ENCODE measurements at regions not wholly inside any gene's neighbourhood (a gene's known extent, or its start where the extent isn't known, plus 50 kb on each side); places are given as distances from the start of the nearest gene placed in this dataset.

DNA sequence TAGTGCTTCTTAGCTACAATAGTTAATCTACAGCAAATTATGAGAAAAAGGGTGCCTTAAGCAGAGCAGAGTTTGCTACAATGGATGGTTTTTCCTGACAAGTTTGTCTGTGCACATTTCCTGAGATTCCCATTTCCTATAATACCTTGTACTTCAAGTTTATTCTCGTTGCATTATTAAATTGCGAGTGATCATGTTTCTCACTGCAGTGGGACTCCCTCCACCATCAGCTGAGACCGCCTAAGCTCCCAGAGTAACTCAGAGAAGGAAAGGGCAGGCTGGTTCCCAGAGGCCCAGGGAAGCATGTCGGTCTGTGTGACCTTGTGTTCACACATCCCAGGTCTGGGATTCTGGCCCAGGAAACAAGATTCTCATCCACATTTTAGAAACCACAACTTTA is 162.1 kb downstream of the ARL4C start:
- intact Hi-C loops (cut with micrococcal nuclease) (no loop called here), dilution Hi-C loops (cut with MboI; ENCODE audit: extremely low pct_ligation_motif_present, low sequenced_read_pairs) (no loop called here)
- no peak overlapping the region for H3K4me2 ChIP-seq (ENCODE audit: insufficient read depth, low read length)
- TF ChIP-seq EZH2 (IDR thresholded peaks at IDR 0.05; ENCODE audit: borderline replicate concordance, low read depth, low read length, severe bottlenecking) (no peak), POLR2A (IDR thresholded peaks at IDR 0.05; ENCODE audit: low read depth, low read length) (no peak), GATA2 (IDR thresholded peaks at IDR 0.05; ENCODE audit: insufficient read depth, insufficient read length, low read depth, low read length) (no peak), JUN (IDR thresholded peaks at IDR 0.05; ENCODE audit: borderline replicate concordance, insufficient read depth, insufficient read length, low read depth) (no peak), FOS (IDR thresholded peaks at IDR 0.05; ENCODE audit: borderline replicate concordance, insufficient read depth, low read length) (no peak), MYC (IDR thresholded peaks at IDR 0.05; ENCODE audit: low read depth, low read length) (no peak), POLR2AphosphoS5 (IDR thresholded peaks at IDR 0.05; ENCODE audit: insufficient read depth, low read depth, low read length) (no peak)
- TF ChIP-seq, protein P1, sequence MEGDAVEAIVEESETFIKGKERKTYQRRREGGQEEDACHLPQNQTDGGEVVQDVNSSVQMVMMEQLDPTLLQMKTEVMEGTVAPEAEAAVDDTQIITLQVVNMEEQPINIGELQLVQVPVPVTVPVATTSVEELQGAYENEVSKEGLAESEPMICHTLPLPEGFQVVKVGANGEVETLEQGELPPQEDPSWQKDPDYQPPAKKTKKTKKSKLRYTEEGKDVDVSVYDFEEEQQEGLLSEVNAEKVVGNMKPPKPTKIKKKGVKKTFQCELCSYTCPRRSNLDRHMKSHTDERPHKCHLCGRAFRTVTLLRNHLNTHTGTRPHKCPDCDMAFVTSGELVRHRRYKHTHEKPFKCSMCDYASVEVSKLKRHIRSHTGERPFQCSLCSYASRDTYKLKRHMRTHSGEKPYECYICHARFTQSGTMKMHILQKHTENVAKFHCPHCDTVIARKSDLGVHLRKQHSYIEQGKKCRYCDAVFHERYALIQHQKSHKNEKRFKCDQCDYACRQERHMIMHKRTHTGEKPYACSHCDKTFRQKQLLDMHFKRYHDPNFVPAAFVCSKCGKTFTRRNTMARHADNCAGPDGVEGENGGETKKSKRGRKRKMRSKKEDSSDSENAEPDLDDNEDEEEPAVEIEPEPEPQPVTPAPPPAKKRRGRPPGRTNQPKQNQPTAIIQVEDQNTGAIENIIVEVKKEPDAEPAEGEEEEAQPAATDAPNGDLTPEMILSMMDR (IDR thresholded peaks at IDR 0.05; ENCODE audit: extremely low read depth in 1 of 2, insufficient read depth in 1 of 2, low read depth in 1 of 2, low read length in 2 of 2), result no peak
- no peaks in the 10 kb centered on the region for H3K9me1 ChIP-seq (replicated peaks; ENCODE audit: control insufficient read depth, extremely low read depth, insufficient read depth, low read length)
- H3K79me2 ChIP-seq (ENCODE audit: control insufficient read depth, insufficient read depth, low read length), result no peaks in the 10 kb centered on the region
- H3K4me1 ChIP-seq (ENCODE audit: control insufficient read depth, extremely low read depth, insufficient read depth, low read length), result no peaks in the 10 kb centered on the region
- no peak overlapping the region for H3K9ac ChIP-seq (replicated peaks; ENCODE audit: extremely low read depth, insufficient read depth, low read length)
- FAIRE-seq (no peak), DNase-seq (ENCODE audit: low read depth, low spot score) (no peak)
- H2AFZ ChIP-seq (ENCODE audit: low read depth, low read length), result no peak overlapping the region
- H3K36me3 ChIP-seq (ENCODE audit: control insufficient read depth in 2 of 2, extremely low read depth in 1 of 2, insufficient read depth in 2 of 2, low read length in 2 of 2), result no peaks in the 10 kb centered on the region
- H3K4me3 ChIP-seq (replicated peaks in 1 of 3; ENCODE audit: insufficient read depth in 1 of 3, low read depth in 1 of 3, low read length in 3 of 3), result no peak overlapping the region
- POLR2A ChIA-PET, result no interaction called here
- H3K27me3 ChIP-seq (ENCODE audit: control insufficient read depth in 2 of 2, insufficient read depth in 2 of 2, low read length in 2 of 2), result no peaks in the 10 kb centered on the region
- H3K27ac ChIP-seq (ENCODE audit: insufficient read depth, low read depth, low read length), result no peak overlapping the region
- H3K9me3 ChIP-seq (replicated peaks; ENCODE audit: control insufficient read depth, insufficient read depth, low read length), result no peaks in the 10 kb centered on the region
- CTCF ChIA-PET, result interaction anchor here (0.8 to 1.4 kb wide), 3 partner anchors 12 to 782 kb away, joined by 3 to 4 read pairs (median 3); no protein-coding TSS in a partner anchor
- BruUV-seq (replicated peaks), result no TSS peak
- H4K20me1 ChIP-seq (replicated peaks; ENCODE audit: control insufficient read depth, extremely low read depth, insufficient read depth, low read length), result no peaks in the 10 kb centered on the region
